Endothelial cell (in vitro differentiated cells): ENCODE measurements at regions not wholly inside any gene's neighbourhood (a gene's known extent, or its start where the extent isn't known, plus 50 kb on each side); places are given as distances from the start of the nearest gene placed in this dataset.

Source experiments
- DNase-seq: peaks from one replicate; pipeline ENCODE4 v3.0.0; 2021; ENCODE audit warnings: low spot score
- H3K27ac Mint-ChIP-seq: one replicate; pipeline ENCODE4 v1.8.0; 2021; ENCODE audit warnings: mixed read lengths, inconsistent platforms; ENCODE audit not compliant: unreplicated experiment
- H3K27me3 Mint-ChIP-seq: one replicate; pipeline ENCODE4 v1.8.0; 2021; ENCODE audit warnings: mild to moderate bottlenecking, moderate library complexity, mixed read lengths, inconsistent platforms; ENCODE audit not compliant: unreplicated experiment
- H3K36me3 Mint-ChIP-seq: one replicate; pipeline ENCODE4 v1.8.0; 2021; ENCODE audit warnings: mild to moderate bottlenecking, low read depth, mixed read lengths, inconsistent platforms; ENCODE audit not compliant: unreplicated experiment
- H3K4me1 Mint-ChIP-seq: one replicate; pipeline ENCODE4 v1.8.0; 2021; ENCODE audit warnings: mild to moderate bottlenecking, mixed read lengths, inconsistent platforms; ENCODE audit not compliant: unreplicated experiment
- H3K4me3 Mint-ChIP-seq: one replicate; pipeline ENCODE4 v1.8.0; 2021; ENCODE audit warnings: mild to moderate bottlenecking, mixed read lengths, inconsistent platforms; ENCODE audit not compliant: unreplicated experiment
- H3K9me3 Mint-ChIP-seq: one replicate; pipeline ENCODE4 v1.8.0; 2021; ENCODE audit warnings: mixed read lengths, inconsistent platforms; ENCODE audit not compliant: unreplicated experiment
- TF ChIP-seq, protein P1 (sequence below): fragments of 200-600 bp; sonication (generic); IDR thresholded peaks from one replicate; pipeline ENCODE4 v1.5.0; 2021; ENCODE audit warnings: antibody characterized with exemption; ENCODE audit not compliant: unreplicated experiment

DNA sequence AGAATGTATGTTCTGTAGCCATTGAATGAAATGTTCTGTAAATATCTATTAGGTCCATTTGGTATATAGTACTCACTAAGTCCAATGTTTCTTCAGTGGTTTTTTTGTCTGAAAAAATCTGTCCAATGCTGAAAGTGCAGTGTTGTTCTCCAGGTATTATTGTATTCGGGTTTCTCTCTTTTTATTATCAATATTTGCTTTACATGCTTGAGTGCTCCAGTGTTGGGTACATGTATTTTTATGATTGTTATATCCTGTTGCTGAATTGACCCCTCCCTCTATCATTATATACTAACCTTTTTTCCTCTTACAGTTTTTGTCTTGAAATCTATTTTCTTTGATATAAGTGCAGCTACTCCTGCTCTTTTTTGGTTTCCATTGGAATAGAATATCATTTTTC is 382.2 kb downstream of the CCER1 start:
- Mint-ChIP-seq H3K27ac (no peak overlapping the region), H3K27me3 (no peaks in the 10 kb centered on the region), H3K36me3 (no peaks in the 10 kb centered on the region), H3K4me3 (no peak overlapping the region), H3K9me3 (no peaks in the 10 kb centered on the region), H3K4me1 (no peaks in the 10 kb centered on the region)
- TF ChIP-seq, protein P1, sequence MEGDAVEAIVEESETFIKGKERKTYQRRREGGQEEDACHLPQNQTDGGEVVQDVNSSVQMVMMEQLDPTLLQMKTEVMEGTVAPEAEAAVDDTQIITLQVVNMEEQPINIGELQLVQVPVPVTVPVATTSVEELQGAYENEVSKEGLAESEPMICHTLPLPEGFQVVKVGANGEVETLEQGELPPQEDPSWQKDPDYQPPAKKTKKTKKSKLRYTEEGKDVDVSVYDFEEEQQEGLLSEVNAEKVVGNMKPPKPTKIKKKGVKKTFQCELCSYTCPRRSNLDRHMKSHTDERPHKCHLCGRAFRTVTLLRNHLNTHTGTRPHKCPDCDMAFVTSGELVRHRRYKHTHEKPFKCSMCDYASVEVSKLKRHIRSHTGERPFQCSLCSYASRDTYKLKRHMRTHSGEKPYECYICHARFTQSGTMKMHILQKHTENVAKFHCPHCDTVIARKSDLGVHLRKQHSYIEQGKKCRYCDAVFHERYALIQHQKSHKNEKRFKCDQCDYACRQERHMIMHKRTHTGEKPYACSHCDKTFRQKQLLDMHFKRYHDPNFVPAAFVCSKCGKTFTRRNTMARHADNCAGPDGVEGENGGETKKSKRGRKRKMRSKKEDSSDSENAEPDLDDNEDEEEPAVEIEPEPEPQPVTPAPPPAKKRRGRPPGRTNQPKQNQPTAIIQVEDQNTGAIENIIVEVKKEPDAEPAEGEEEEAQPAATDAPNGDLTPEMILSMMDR: no peak
- DNase-seq: no peak

DNA sequence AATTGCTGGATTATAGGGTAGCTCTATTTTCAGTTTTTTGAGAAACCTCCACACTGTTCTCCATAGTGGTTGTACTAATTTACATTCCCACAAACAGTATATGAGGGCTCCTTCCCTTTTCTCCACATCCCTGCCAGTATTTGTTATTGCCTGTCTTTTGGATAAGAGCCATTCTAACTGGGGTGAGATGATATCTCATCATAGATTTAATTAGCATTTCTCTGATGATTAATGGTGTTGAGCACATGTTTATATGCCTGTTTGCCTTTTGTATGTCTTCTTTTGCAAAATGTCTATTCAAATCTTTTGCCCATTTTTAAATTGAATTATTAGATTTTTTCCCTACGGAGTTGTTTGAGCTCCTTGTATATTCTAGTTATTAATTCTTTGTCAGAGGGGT is 385.3 kb downstream of the CCER1 start:
- peaks cover 13% of the 10 kb centered on the region for H3K36me3 Mint-ChIP-seq
- no peaks in the 10 kb centered on the region for H3K4me1 Mint-ChIP-seq
- TF ChIP-seq, protein P1: no peak
- no peak overlapping the region for H3K27ac Mint-ChIP-seq
- DNase-seq: no peak
- peaks cover 9% of the 10 kb centered on the region for H3K9me3 Mint-ChIP-seq
- H3K4me3 Mint-ChIP-seq: no peak overlapping the region
- H3K27me3 Mint-ChIP-seq: peaks cover 2% of the 10 kb centered on the region

DNA sequence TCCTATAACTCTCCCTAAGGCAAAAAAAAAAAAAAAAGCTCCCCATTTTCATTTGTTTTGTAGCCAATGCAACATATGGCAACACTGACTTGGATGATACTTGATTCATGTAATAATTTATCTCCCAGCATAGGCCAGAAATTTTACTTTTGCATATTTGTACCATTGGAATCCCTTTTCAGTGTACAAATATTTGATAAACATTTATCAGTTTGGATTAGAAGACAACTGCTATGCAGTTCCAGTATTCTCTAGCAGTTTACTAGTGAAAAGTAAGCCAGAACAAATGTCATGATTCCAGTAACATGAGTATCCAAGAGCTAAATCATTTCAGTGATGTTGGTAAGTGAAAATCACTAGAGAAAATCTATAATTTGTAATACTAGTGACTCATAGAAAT is 392.3 kb downstream of the CCER1 start:
- Mint-ChIP-seq H3K4me3 (no peak overlapping the region), H3K36me3 (peaks cover 13% of the 10 kb centered on the region), H3K4me1 (no peaks in the 10 kb centered on the region), H3K9me3 (peaks cover 9% of the 10 kb centered on the region), H3K27ac (no peak overlapping the region), H3K27me3 (peaks cover 2% of the 10 kb centered on the region)
- TF ChIP-seq, protein P1: no peak
- DNase-seq: no peak

DNA sequence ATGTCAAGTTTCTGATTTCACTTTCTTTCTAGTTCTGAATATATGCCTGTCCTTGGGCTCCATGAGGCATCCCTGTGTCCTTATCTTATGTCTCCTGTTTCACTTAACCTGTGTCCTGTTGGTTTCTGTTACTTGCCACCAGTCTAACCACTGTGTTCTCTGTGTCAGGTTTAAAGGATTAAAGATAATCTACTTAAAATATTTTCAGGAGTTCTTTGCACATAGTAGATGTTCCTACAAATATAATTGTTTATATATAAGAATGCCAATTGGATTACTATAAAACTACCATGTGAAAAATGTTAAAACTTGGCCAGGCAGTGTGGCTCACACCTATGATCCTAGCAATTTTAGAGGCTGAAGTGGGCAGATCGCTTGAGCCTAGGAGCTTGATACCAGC is 406.4 kb downstream of the CCER1 start:
- TF ChIP-seq, protein P1: no peak
- H3K4me1 Mint-ChIP-seq: peaks cover 3% of the 10 kb centered on the region
- no peak overlapping the region for H3K4me3 Mint-ChIP-seq
- H3K36me3 Mint-ChIP-seq: no peaks in the 10 kb centered on the region
- no peaks in the 10 kb centered on the region for H3K9me3 Mint-ChIP-seq
- no peaks in the 10 kb centered on the region for H3K27me3 Mint-ChIP-seq
- H3K27ac Mint-ChIP-seq: no peak overlapping the region
- no peak for DNase-seq

DNA sequence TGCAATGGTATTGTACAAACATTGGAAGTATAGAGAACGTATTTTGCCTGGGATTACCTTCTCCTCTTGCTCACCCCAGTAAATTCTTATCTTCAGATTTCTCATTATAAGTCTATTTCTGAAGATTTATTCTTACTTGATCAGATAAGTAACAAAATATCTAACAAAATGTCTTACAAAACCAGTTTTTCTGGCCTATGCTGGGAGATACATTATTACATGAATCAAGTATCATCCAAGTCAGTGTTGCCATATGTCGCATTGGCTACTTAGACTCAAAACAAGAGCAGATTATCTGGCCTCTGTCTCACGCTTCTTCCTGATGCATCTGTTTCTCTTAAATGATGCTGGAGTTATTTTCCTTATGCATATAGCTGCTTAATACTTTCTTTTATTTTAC is 408.5 kb downstream of the CCER1 start:
- Mint-ChIP-seq H3K4me1 (peaks cover 4% of the 10 kb centered on the region), H3K9me3 (no peaks in the 10 kb centered on the region), H3K27me3 (no peaks in the 10 kb centered on the region), H3K36me3 (no peaks in the 10 kb centered on the region), H3K4me3 (no peak overlapping the region), H3K27ac (no peak overlapping the region)
- DNase-seq: no peak
- TF ChIP-seq, protein P1: no peak
